ENCODE measurements at regions not wholly inside any gene's neighbourhood (a gene's known extent, or its start where the extent isn't known, plus 50 kb on each side); places are given as distances from the start of the nearest gene placed in this dataset.

DNA sequence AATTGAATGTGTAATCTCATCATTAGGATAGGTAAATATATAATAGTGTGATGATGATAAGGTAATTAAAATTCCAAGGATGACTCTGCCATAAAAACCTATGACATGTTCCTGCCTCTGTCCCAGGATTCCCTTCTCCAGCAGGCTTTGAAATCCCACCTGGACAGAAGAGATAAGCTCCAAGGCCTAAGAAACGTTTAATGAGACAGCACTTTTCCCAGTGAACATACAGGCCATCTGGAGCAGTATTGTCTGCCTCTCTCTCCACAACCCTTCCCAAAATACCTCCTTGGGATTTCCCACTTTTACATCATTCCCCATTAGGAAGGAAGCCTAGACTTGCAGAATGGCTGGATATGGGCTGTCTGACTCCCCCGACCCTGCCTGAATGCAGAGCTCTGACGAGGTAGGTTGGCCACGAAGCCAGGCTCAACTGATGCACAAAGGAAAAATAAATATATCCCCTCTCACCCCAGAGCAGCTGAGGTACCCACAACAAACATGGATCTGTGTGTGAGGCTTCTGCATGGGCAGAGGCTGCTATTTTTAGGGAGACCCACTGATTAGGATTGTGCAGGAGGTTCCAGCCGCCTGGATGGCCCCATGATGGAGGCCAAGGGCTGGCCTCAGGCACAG, 71.0 kb downstream of the TMPRSS5 start:
- DNase-seq (ENCODE audit: low read depth in 3 of 3) = no peak

DNA sequence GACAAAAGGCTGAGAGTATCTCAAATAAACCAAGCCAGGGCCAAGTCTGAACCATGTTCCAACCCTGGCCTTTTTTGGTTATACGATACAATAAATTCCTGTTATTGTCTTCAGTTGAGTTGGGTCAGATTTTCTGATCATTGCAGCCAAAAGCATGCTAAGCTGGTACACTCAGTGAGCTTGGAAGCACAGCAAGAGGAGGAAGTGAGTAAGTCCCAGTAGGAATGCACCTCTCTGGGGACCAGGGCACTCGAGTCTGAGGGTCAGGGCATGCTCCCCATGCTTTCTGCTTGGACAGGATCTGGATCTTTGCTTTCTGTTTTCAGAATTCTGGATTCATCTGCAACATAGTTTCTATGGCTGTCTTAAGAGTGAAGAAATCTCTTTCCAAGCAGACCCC, 73.1 kb downstream of the TMPRSS5 start:
- DNase-seq (ENCODE audit: low read depth in 3 of 3) = no peak

DNA sequence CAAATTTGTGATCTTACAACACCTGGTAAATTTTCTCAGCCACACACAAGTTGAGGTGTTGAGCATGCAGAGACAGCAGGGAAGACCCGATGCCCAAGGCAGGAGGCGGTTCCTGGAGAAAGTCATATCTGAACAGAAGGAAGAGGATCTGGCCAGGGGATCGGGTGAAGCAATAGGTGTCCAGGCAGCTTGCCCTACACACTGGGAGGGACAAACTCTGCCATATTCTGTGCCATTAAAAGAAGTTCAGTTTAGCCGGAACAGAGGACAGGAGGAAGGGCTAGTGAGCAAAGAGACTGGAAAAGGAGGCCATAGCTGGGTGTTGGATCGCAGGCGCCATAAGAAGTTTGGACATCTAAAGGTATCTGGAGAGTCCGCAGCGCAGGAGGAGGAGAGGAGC, 76.5 kb downstream of the TMPRSS5 start:
- DNase-seq (ENCODE audit: low read depth in 3 of 3) = no peak

DNA sequence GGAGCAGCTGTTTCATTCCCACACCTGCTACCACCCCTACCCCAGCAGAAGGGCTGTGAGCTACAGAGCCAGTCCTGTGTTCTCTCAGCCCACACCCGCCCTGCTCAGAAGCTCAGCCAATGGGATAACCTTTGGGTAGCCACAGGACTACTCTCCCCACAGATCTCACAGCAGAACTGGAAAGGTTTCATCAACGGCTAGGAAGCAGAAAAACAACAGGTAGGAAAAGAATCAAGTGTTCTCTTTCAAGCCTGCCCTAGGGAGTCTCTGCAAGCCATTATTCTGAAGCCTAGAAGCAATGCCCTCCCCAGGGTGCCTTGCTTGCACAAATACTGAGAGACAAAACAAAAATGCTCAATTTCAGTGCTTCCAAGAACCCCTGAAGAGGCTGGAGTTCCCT, 77.2 kb downstream of the TMPRSS5 start:
- DNase-seq (ENCODE audit: low read depth in 3 of 3) = no peak

DNA sequence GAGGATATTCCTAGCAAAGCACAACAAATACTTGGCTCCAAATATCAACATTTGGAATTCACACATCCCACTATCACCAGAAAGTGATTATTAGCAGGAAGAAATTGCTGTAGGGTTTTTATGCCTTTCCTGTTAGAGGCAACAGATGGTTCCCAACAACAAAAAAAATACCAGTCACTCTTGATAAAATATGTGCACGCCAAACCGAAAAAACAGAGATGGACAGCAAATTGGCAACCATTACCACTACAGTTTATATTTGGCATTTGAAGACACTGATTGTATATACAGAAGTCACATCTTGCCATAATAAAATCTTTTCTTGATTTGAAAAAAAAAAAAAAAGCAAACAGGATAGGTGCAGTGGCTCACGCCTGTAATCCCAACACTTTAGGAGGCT, 78.2 kb downstream of the TMPRSS5 start:
- DNase-seq (ENCODE audit: low read depth in 3 of 3) = no peak

DNA sequence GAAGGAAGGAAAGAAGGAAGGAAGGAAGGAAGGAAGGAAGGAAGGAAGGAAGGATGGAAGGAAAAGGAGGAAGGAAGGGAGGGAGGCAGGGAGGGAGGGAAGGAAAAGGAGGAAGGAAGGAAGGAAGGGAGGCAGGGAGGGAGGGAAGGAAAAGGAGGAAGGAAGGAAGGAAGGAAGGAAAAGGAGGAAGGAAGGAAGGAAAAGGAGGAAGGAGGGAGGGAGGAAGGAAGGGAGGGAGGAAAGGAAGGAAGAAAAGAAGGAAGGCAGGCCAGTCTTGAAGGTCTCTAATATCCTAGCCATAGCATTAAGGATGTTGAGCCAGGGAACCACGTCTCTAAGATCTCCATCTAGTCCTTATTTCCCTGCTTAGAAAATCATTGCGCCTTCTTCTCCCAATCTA, 78.8 kb downstream of the TMPRSS5 start:
- no peak for DNase-seq (ENCODE audit: low read depth in 3 of 3)

DNA sequence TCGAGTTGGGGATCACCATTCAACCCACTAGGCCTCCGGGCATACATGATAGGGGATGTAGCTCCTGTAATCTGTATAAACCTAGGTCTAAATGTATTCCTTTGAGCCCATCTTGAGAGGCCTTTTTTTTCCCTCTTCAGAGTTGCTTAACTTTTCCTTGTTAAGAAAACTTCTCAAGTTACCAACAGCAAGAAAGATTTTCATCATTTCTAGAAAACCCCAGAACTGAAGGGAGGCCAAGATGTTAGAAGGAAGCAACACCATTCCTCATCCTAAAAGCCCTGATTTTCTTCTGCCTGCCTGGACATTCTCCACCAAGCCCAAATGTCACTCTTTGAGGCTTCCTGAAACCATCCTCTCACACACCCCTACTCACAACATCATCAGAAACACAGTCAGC, 79.4 kb downstream of the TMPRSS5 start:
- no peak for DNase-seq (ENCODE audit: low read depth in 3 of 3)

DNA sequence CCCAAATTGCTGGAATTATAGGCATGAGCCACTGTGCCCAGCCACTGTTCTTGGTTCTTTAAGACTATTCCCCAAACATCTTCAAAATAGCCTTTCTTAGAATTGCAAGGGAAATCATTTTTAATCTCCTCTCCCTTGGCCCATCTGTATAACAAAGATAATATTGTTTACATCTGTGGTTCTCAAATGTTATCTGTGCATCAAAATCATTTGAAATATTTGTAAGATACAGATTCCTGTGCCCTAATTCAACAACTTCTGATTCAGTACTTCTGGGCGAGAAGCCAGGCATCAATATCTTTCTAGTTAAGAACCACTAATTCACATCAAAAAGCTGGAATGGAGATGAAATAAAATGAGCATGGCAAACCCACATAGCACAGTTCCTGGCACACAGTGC, 83.0 kb downstream of the TMPRSS5 start:
- no peak for DNase-seq (ENCODE audit: low read depth in 3 of 3)

DNA sequence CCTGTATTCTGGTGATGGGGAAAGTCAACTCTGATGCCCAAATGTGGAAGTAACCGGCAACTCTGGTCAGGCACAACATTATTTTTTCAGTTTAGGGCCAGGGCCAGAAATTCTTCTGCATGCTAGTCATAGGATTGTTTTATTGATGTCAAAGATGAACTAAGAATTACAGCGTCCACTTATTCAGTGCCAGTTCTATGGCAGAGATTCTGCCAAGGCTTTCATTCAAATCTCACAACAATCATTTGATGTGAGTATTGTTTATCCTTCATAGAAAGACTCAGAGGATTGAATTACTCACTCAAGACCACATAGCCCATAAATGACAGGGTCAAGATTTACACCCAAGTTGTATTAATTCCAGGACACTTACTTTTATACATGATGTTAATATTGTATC, 87.7 kb downstream of the TMPRSS5 start:
- no peak for DNase-seq (ENCODE audit: low read depth in 3 of 3)

DNA sequence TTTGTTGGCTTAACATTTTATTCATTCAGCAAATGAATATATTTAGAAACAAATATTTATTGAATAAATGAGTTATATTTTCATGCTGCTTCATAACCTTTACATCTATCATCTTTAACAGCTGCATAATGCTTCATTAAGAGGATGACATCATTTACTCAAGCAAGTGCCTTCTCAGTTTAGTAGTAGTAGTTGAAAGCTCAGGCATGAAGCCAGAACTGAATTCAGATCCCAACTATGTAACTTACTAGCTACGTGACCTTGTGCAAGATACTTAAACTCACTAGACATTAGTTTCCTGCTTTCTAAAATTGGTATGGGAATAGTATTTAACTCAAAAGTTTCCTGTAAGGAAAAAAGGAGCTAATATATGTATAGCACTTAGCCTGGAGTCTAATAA, 90.3 kb downstream of the TMPRSS5 start:
- no peak for DNase-seq (ENCODE audit: low read depth in 3 of 3)

DNA sequence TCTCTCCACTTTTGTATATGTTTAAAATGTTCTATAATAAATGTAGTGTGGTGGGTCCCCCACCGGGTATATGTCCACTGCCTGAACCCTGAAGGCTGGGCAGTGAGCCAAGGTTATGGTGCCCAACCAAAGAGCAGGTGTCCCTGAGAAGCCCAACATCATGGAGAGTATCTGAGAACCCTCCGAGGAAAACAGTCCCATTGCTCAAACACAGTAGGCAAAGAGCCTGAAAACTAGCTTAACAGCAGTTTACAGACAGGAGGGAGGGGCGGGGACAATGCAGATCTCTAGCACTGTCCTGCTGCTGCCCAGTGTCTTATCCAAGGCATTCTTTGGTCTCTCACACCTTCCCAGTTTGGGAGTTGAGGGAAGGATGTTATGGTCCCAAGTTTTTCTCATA, 91.0 kb downstream of the TMPRSS5 start:
- DNase-seq (ENCODE audit: low read depth in 3 of 3) = no peak

DNA sequence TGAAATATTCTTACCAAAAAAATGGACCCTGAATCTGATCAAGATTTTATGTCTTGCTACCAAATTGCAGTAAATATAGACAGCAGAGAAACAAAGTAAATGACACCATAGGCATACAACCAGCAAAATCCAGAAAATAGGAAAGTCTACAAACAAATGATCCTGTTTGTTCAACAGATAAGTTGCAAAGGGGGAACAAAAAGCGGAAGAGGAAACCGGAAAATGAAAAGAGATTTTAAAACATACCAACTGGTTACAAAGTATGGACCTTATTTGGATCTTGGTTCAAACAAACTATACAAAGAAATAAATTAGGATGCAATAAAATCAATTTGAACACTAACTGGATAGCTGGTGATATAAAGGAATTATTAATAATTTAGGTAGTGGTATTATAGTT, 92.0 kb downstream of the TMPRSS5 start:
- DNase-seq (ENCODE audit: low read depth in 3 of 3) = no peak

DNA sequence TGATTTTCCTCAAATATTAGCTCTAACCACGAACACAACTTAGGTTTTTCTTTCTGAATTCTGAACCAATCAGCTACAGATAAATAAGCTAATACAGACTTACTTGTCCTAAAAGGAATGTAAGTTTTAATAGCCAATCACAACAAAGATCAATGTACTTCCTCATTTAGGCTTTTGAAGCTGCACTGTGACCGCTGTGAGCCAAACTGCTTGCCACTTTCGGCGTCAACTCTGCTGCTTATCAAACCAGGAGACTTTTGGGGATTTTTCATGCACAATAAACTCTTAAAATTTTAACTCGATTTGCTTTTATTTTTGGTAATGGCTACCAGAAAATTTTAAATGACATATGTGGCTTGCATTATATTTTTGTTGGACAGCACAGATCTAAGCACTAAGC, 92.5 kb downstream of the TMPRSS5 start:
- no peak for DNase-seq (ENCODE audit: low read depth in 3 of 3)

DNA sequence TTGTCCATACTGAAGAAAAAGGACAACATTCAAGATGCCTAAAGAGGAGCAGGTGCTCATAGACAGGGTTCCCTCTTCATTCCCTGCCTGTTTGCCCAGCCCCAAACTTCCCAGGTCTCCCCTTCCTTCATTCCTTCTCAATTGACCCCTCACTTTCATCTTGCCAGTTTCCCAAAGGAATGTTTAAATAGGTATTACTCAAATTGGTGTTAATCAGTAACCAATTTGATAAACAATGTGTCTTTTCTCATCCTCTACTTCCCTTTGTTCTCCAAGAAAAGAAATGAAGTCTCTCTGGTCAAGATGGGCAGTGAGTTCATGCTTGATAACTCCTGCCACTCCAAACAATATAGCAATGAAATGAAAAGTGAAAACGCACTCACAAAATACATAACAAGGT, 101.9 kb downstream of the TMPRSS5 start:
- no peak for DNase-seq (ENCODE audit: low read depth in 3 of 3)

DNA sequence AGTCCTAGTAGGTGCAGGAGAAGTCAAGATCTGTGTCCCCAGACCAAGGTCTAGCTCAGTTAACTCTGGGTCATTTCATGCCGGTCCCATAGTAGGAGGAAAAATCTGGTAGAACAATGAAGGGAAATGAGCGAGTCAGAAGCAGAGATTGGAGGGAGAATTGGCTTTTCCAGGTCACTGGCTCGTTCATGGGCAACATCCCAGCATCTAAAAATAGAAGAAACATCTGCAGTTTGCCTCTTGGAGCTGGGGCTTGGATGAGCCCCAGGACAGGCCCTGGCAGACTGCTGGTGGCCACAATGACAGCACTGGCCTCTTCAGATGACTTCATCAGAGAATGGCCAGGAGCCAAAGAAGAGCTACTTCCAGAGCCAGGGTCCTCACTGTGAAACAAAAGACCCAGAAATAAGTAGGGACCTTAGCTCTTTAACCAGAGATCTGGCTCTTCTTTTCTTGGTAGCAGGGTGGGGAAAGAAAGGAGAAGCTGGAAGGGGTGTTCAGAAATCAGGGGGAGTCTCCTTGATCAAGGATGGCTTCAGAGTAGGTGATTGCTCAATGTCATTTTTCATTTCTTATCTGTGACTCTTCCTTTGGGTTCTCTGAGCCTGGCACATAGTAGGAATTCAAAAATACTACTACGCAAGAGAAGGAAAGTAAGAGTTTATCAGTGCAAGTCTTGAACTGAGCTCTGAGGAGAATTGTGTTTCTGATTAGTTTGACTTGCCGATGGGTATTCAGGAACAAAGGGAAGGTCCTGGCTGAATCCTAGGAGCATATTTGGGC, 102.6 kb downstream of the TMPRSS5 start:
- no peak for DNase-seq (ENCODE audit: low read depth in 3 of 3)

DNA sequence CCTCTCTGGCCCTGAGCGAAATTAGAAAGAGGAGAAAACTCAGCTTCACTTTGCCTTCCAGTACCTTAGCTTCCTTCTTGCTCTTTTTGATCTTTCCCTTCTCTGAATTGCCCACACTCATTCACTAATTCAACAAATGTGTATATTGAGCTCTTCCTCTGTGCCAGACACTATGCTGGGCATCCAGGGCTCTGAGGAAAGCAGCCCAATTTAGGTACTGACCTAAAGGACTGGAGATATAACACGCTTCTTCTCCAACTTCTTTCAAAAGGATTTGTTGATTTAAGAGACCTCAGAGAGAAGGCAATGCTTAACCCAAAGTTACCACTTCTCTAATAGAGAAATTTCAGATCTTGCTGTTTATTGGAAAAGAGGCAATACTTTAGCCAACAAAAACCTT, 103.6 kb downstream of the TMPRSS5 start:
- DNase-seq (ENCODE audit: low read depth in 3 of 3) = no peak

DNA sequence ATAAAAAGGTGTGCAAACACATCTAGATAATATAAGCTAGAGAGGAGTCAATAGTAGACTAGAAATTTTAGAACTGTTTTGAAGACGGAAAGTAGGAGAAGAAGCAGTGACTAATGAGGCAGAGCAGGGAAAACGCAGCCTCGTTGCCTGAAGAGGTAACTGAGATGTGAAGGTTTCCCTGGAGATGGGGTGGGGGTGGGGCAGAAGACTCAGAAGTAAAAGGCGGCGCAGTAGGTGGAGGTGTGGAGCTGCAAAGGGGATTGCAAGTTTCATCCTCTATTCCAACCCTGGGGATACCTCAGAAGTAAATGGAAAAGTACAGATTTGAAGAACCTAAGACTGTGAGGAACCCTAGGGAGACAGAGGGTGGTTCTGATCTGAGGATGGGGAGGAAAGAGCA, 109.5 kb downstream of the TMPRSS5 start:
- no peak for DNase-seq (ENCODE audit: low read depth in 3 of 3)

DNA sequence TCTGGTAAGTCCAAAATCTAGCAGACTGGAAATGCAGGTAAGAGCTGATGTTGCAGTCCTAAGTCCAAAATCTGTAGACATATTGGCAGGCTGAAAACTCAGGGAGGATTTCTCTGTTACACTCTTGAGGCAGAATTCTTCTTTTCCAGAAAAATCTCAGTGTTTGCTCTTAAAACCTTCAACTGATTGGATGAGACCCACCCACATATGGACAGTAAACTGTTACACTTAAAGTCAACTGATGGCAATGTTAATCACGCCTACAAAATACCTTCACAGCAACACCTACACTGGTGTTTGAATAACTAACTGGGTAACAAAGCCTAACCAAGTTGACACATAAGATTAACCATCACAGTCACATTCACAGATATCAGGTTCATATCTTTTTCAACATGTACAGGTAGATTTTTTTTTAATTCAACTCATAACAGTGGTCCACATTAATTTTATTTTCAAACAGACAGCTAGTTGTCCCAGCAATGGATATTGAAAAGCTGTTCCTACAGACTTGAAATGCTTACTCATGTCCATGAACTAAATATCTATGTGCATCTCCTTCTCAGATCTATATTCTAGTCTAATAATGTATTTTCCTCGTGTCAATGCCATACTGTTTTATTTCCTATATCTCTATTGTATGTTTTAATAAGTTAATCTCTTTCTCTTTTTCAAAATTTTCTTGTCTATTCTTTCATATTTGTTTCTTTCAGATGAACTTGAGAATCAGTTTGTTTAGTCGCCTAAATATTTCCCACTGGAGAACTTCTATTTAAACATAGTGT, 110.1 kb downstream of the TMPRSS5 start:
- no peak for DNase-seq (ENCODE audit: low read depth in 3 of 3)

DNA sequence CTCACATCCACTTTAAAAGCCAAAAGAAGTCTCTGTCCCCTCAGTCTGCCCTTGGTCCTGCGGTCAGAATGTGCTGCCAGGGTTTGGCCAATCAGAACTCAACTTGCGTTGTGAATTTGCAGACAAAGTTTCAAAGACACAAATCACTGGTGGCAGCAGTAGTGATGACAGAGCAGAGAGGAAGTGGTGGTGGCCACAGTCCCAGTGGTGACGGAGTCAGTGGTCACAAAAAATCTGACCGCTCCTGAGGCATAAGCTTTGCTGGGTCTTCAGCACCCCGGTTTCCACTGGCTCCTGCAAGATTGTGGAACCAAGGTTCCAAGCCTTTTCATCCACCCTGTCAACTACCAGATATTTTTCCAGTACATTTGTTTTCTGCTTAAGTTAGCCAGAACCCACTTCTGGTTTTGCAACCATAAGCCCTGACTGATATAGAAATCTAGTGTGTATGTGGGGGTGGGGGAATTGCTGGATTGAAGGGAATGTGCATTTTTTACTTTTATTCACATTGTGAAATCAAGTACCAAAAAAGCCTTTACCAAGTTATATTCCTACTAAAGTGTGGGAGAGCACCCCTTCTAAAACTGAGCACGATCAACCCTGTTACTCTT, 112.3 kb downstream of the TMPRSS5 start:
- DNase-seq (ENCODE audit: low read depth in 3 of 3) = peak in 2 of 3 donors; percentile 4 to 6

DNA sequence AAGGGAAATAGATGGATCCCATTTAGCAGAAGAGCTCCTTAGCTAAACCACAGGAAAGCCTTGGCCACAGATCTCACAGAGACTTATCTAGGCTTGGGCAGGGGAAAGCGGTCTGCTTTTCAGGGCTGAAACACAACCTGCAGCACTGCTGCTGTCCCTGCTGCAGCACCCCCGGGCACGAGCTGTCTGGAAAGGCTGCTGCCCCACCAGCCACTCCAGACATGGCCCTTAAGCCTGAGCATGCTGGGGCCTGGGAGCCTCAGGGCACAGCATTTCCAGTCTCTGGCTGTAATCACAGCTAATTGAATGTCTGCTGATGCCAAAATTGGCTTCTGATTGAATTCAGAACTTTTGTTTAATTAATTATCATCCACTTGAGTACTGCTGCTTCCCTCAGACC, 115.0 kb downstream of the TMPRSS5 start:
- DNase-seq (ENCODE audit: low read depth in 3 of 3) = no peak

DNA sequence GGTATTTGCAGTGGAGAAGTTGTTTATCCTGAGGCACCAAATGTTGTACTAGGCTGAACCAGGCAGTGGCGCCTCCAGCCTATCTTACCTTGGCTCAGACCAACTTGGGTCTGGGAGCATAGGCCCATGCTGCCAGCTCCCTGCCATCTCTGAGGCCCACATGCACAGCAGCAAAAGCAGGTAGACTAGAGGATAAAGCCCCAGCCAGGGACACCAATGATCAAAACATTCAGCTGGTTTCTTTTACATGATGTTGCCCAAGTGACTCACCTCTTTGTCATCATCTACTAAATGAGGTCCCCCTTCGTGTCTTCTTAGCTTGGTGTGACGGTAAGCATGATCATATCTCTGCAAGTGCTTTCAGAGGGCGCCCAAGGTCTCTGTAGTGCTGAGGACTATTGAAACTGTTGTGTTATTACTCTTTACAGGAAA, 112.1 kb upstream of the DRD2 start:
- DNase-seq (ENCODE audit: low read depth in 3 of 3) = peak; percentile 13 to 50 (median 33)

DNA sequence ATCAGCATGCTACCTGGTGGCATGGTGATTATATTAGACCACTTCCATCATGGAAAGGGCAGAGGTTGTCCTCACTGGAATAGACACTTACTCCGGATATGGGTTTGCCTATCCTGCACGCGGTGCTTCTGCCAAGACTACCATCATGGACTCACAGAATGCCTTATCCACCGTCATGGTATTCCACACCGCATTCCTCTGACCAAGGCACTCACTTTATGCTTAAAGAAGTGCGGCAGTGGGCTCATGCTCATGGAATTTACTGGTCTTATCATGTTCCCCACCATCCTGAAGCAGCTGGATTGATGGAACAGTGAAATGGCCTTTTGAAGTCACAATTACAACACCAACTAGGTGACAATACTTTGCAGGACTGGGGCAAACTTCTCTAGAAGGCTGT, 109.2 kb upstream of the DRD2 start:
- no peak for DNase-seq (ENCODE audit: low read depth in 3 of 3)

Data from stimulated activated CD4-positive, alpha-beta T cell treated with anti-CD3 and anti-CD28 coated beads, TNF-alpha, amount 100 ng/mL, for 48 hours (primary cell).